Thoracic aorta (tissue), 2 donors: ENCODE measurements at regions not wholly inside any gene's neighbourhood (a gene's known extent, or its start where the extent isn't known, plus 50 kb on each side); places are given as distances from the start of the nearest gene placed in this dataset.

Source experiments
- ATAC-seq: fragments of 150-250 bp; one replicate; pipeline ENCODE4 v1.8.0; 2017; ENCODE audit warnings: low read depth; ENCODE audit not compliant: insufficient number of reproducible peaks, low FRiP score
- DNase-seq: peaks from one replicate; pipeline ENCODE4 v3.0.0-alpha.2; 2020; ENCODE audit warnings: low spot score
- H3K27ac ChIP-seq, 2 donors: fragments of 200-600 bp; sonication (generic); 1 replicate in 1 of 2; 2 replicates in 1 of 2; pipeline ENCODE4 v1.5.1; 2016; ENCODE audit warnings: mild to moderate bottlenecking in 2 of 2, moderate library complexity in 2 of 2
- H3K27me3 ChIP-seq: fragments of 200-600 bp; sonication (generic); replicated peaks from 2 replicates; pipeline ENCODE4 v1.6.0; 2016; ENCODE audit warnings: mild to moderate bottlenecking; ENCODE audit not compliant: insufficient read depth
- H3K36me3 ChIP-seq: fragments of 200-600 bp; sonication (generic); one replicate; pipeline ENCODE4 v1.5.1; 2016
- H3K4me1 ChIP-seq, 2 donors: fragments of 200-600 bp; sonication (generic); 1 replicate in 1 of 2; 2 replicates in 1 of 2; pipeline versions ENCODE4 v1.5.1 to v1.6.0; 2016; ENCODE audit warnings: low read depth in 2 of 2, mild to moderate bottlenecking in 1 of 2; ENCODE audit not compliant: control insufficient read depth in 1 of 2
- H3K4me3 ChIP-seq: fragments of 200-600 bp; sonication (generic); 2 replicates; pipeline ENCODE4 v1.5.1; 2016; ENCODE audit warnings: mild to moderate bottlenecking
- H3K9me3 ChIP-seq: fragments of 200-600 bp; sonication (generic); 2 replicates; pipeline ENCODE4 v1.5.1; 2016
- CTCF ChIP-seq: fragments of 200-600 bp; sonication (generic); IDR thresholded peaks from one replicate; pipeline ENCODE4 v1.5.1; 2019; ENCODE audit warnings: antibody characterized with exemption

- ATAC-seq (no peak), DNase-seq (no peak)
- no peaks in the 10 kb centered on the region for H3K27me3 ChIP-seq
- H3K4me3 ChIP-seq = no peak overlapping the region
- no peak for TF ChIP-seq CTCF
- no peaks in the 10 kb centered on the region for H3K4me1 ChIP-seq
- H3K36me3 ChIP-seq = no peaks in the 10 kb centered on the region
- no peaks in the 10 kb centered on the region for H3K9me3 ChIP-seq
- H3K27ac ChIP-seq = no peak overlapping the region
Measured at GRCh38 chr7:13307040-13307439, 619.6 kb downstream of the ARL4A start.

- DNase-seq (no peak), ATAC-seq (no peak)
- Histone ChIP-seq H3K4me3 (no peak overlapping the region), H3K9me3 (no peaks in the 10 kb centered on the region), H3K4me1 (no peaks in the 10 kb centered on the region), H3K27ac (no peak overlapping the region), H3K27me3 (no peaks in the 10 kb centered on the region), H3K36me3 (no peaks in the 10 kb centered on the region)
- TF ChIP-seq CTCF = no peak
Measured at GRCh38 chr7:13308423-13308822, 621.0 kb downstream of the ARL4A start.

- TF ChIP-seq CTCF = no peak
- Histone ChIP-seq H3K36me3 (no peaks in the 10 kb centered on the region), H3K27ac (no peak overlapping the region), H3K27me3 (no peaks in the 10 kb centered on the region), H3K9me3 (no peaks in the 10 kb centered on the region), H3K4me3 (no peak overlapping the region), H3K4me1 (no peaks in the 10 kb centered on the region)
- DNase-seq (no peak), ATAC-seq (no peak)
Measured at GRCh38 chr7:13309535-13309934, 622.1 kb downstream of the ARL4A start.

- no peak for ATAC-seq
- H3K4me1 ChIP-seq = no peaks in the 10 kb centered on the region
- DNase-seq = no peak
Measured at GRCh38 chr7:13312307-13312706, 624.9 kb downstream of the ARL4A start.

GRCh38 chr7:13320333-13320732, 632.9 kb downstream of the ARL4A start:
- DNase-seq = no peak

More at GRCh38 chr7:13312307-13312706, 624.9 kb downstream of the ARL4A start:
- Histone ChIP-seq H3K27me3 (no peaks in the 10 kb centered on the region), H3K9me3 (no peaks in the 10 kb centered on the region), H3K4me3 (no peak overlapping the region), H3K27ac (no peak overlapping the region), H3K36me3 (no peaks in the 10 kb centered on the region)
- no peak for TF ChIP-seq CTCF

More at GRCh38 chr7:13320333-13320732, 632.9 kb downstream of the ARL4A start:
- H3K4me1 ChIP-seq = no peaks in the 10 kb centered on the region
- no peak overlapping the region for H3K4me3 ChIP-seq
- no peak for ATAC-seq
- H3K27ac ChIP-seq = no peak overlapping the region
- H3K27me3 ChIP-seq = no peaks in the 10 kb centered on the region
- H3K36me3 ChIP-seq = no peaks in the 10 kb centered on the region
- TF ChIP-seq CTCF = no peak
- no peaks in the 10 kb centered on the region for H3K9me3 ChIP-seq
